Upper lobe of left lung (tissue), 6 donors: ENCODE measurements at regions not wholly inside any gene's neighbourhood (a gene's known extent, or its start where the extent isn't known, plus 50 kb on each side); places are given as distances from the start of the nearest gene placed in this dataset.
"Not testable (repeated sequence)": the region's sequence is repeated elsewhere in the genome, so short reads cannot be mapped to it uniquely, and the experiment has no call there.

Experiments used
- ATAC-seq, 2 donors: fragments of 200-7000 bp; cut with Tn5 transposase; one replicate each; pipeline ENCODE4 v1.9.1; 2022; ENCODE audit warnings: mild to moderate bottlenecking in 2 of 2, moderate library complexity in 2 of 2; ENCODE audit not compliant: low FRiP score in 2 of 2
- DNase-seq, 2 donors: peaks; one replicate each; pipeline ENCODE4 v3.0.0-alpha.2; 2019 to 2020
- H3K27ac ChIP-seq, 4 donors: fragments of 200-600 bp; sonication (generic); one replicate each; pipeline ENCODE4 v1.5.1; 2016 to 2019
- H3K27me3 ChIP-seq, 4 donors: fragments of 200-600 bp; sonication (generic); one replicate each; pipeline ENCODE4 v1.5.1; 2017 to 2019
- H3K36me3 ChIP-seq, 4 donors: fragments of 200-600 bp; sonication (generic); one replicate each; pipeline ENCODE4 v1.5.1; 2016 to 2019
- H3K4me1 ChIP-seq, 4 donors: fragments of 200-600 bp; sonication (generic); one replicate each; pipeline ENCODE4 v1.5.1; 2018 to 2019
- H3K4me3 ChIP-seq, 4 donors: fragments of 200-600 bp; sonication (generic); one replicate each; pipeline ENCODE4 v1.5.1; 2017 to 2019; ENCODE audit warnings: mild to moderate bottlenecking in 2 of 4, moderate library complexity in 1 of 4
- H3K9me3 ChIP-seq, 4 donors: fragments of 200-600 bp; sonication (generic); one replicate each; pipeline ENCODE4 v1.5.1; 2018 to 2019
- CTCF ChIP-seq, 6 experiments: fragments of 450-650 bp in 4 of 6; fragments of 200-600 bp in 2 of 6; sonication (generic) in 2 of 6; IDR thresholded peaks; one replicate each; pipeline ENCODE4 v1.5.1; 2016 to 2019; ENCODE audit warnings: antibody characterized with exemption in 6 of 6
- EP300 ChIP-seq, 4 donors: sonication (generic); formaldehyde crosslinking; IDR thresholded peaks; one replicate each; pipeline ENCODE4 v1.5.1; 2017; ENCODE audit warnings: antibody characterized with exemption in 4 of 4, control low read depth in 2 of 4
- POLR2A ChIP-seq, 4 donors: fragments of 450-650 bp; IDR thresholded peaks; one replicate each; pipeline ENCODE4 v1.5.1; 2016 to 2017; ENCODE audit warnings: antibody characterized with exemption in 4 of 4, mild to moderate bottlenecking in 2 of 4
- POLR2AphosphoS5 ChIP-seq, 2 donors: sonication (generic); formaldehyde crosslinking; IDR thresholded peaks; one replicate each; pipeline ENCODE4 v1.5.1; 2017; ENCODE audit warnings: antibody characterized with exemption in 2 of 2
- WGBS, 2 donors: methylation state at CpG; one replicate each; pipeline ENCODE4 v1.1.5; 2017 to 2018; 5-methylcytosine and 5-hydroxymethylcytosine counted together
- donor health status: DM: no; HTN: no; CAD: no; lungs with moderate emphysema.
- donor health status: DM: no; HTN: yes; CAD: no; lungs with severe emphysema.

GRCh38 chr1:38153778-38154470 lies 107.3 kb upstream of the POU3F1 start:
- H3K4me3 ChIP-seq, result no peak overlapping the region
- DNase-seq (no peak), ATAC-seq (no peak)
- H3K4me1 ChIP-seq, result no peaks in the 10 kb centered on the region
- 79 to 80% methylated on average over 12 of the region's 12 CpGs for WGBS, 2 donors
- peaks cover 0 to 10% (median 0%) of the 10 kb centered on the region in 4 donors for H3K9me3 ChIP-seq
- no peaks in the 10 kb centered on the region for H3K27me3 ChIP-seq
- H3K36me3 ChIP-seq, result no peaks in the 10 kb centered on the region
- H3K27ac ChIP-seq, result no peak overlapping the region
- no peak for TF ChIP-seq POLR2AphosphoS5 (IDR thresholded peaks at IDR 0.05)
- no peak for TF ChIP-seq POLR2A (IDR thresholded peaks at IDR 0.05)
- TF ChIP-seq EP300 (IDR thresholded peaks at IDR 0.05), result no peak
- TF ChIP-seq CTCF (IDR thresholded peaks at IDR 0.05), result no peak

- Histone ChIP-seq H3K27ac (no peak overlapping the region), H3K4me3 (no peak overlapping the region), H3K9me3 (peaks cover 0 to 10% (median 0%) of the 10 kb centered on the region in 4 donors), H3K36me3 (no peaks in the 10 kb centered on the region), H3K27me3 (no peaks in the 10 kb centered on the region), H3K4me1 (no peaks in the 10 kb centered on the region)
- no peak for TF ChIP-seq CTCF (IDR thresholded peaks at IDR 0.05)
- no peak for TF ChIP-seq POLR2A (IDR thresholded peaks at IDR 0.05)
- no peak for TF ChIP-seq POLR2AphosphoS5 (IDR thresholded peaks at IDR 0.05)
- no peak for TF ChIP-seq EP300 (IDR thresholded peaks at IDR 0.05)
- WGBS, 2 donors, result 44 to 54% methylated on average over 6 of the region's 6 CpGs
- no peak for DNase-seq
- ATAC-seq, result no peak
Measured at GRCh38 chr1:38153066-38153777, 106.6 kb upstream of the POU3F1 start.

GRCh38 chr1:38152351-38153065 lies 105.9 kb upstream of the POU3F1 start:
- 85 to 97% methylated on average over 3 of the region's 3 CpGs for WGBS, 2 donors
- peak in 1 of 2 donors; percentile 49 for ATAC-seq
- Histone ChIP-seq H3K36me3 (no peaks in the 10 kb centered on the region), H3K4me1 (no peaks in the 10 kb centered on the region), H3K27ac (no peak overlapping the region), H3K4me3 (no peak overlapping the region), H3K9me3 (peaks cover 0 to 10% (median 0%) of the 10 kb centered on the region in 4 donors), H3K27me3 (no peaks in the 10 kb centered on the region)
- no peak for DNase-seq
- TF ChIP-seq CTCF (IDR thresholded peaks at IDR 0.05) (peak in 2 of 6 experiments; percentile 14 to 24), POLR2A (IDR thresholded peaks at IDR 0.05) (no peak)

- Histone ChIP-seq H3K27ac (no peak overlapping the region), H3K4me1 (no peaks in the 10 kb centered on the region), H3K9me3 (peaks cover 0 to 16% (median 3%) of the 10 kb centered on the region in 4 donors), H3K4me3 (no peak overlapping the region), H3K27me3 (no peaks in the 10 kb centered on the region), H3K36me3 (no peaks in the 10 kb centered on the region)
- TF ChIP-seq CTCF (IDR thresholded peaks at IDR 0.05) (no peak), POLR2AphosphoS5 (IDR thresholded peaks at IDR 0.05) (no peak), EP300 (IDR thresholded peaks at IDR 0.05) (no peak), POLR2A (IDR thresholded peaks at IDR 0.05) (no peak)
- ATAC-seq, result peak in 1 of 2 donors; percentile 37
- no peak for DNase-seq
Measured at GRCh38 chr1:38151399-38151798, 104.8 kb upstream of the POU3F1 start.

- not testable (repeated sequence) for H3K4me1 ChIP-seq, H3K27ac ChIP-seq, H3K4me3 ChIP-seq, H3K27me3 ChIP-seq, DNase-seq, ATAC-seq, H3K36me3 ChIP-seq
- H3K9me3 ChIP-seq, result peaks cover 0 to 16% (median 7%) of the 10 kb centered on the region in 4 donors
- whole genome bisulfite sequencing, 2 donors, result 79 to 80% methylated on average over 2 of the region's 2 CpGs
Measured at GRCh38 chr1:38146079-38146478, 99.5 kb upstream of the POU3F1 start.
